ENCODE measurements at regions not wholly inside any gene's neighbourhood (a gene's known extent, or its start where the extent isn't known, plus 50 kb on each side); places are given as distances from the start of the nearest gene placed in this dataset.

GRCh38 chr1:8094481-8095241 lies 68.6 kb upstream of the ERRFI1 start:
- TF ChIP-seq CTCF (IDR thresholded peaks at IDR 0.05 in 8 of 11, conservative IDR thresholded peaks at IDR 0.05 in 3 of 11) (no peak), POLR2A (IDR thresholded peaks at IDR 0.05) (no peak), POLR2AphosphoS5 (IDR thresholded peaks at IDR 0.05) (no peak)

Measured in spleen (tissue), 7 donors.